AG10803 (cell line): ENCODE measurements at regions not wholly inside any gene's neighbourhood (a gene's known extent, or its start where the extent isn't known, plus 50 kb on each side); places are given as distances from the start of the nearest gene placed in this dataset.

Experiments
- DNase-seq: peaks from one replicate; pipeline ENCODE4 v3.0.0; 2010; ENCODE audit warnings: low read depth
- H3K4me3 ChIP-seq: 2 replicates; pipeline ENCODE4 v1.5.1; 2011; ENCODE audit warnings: mild to moderate bottlenecking, low read length, control low read depth
- CTCF ChIP-seq: conservative IDR thresholded peaks from 2 replicates; pipeline ENCODE4 v1.5.1; 2011; ENCODE audit warnings: mild to moderate bottlenecking, low read length, control low read depth, inconsistent platforms

GRCh38 chr6:79431537-79431933 is 105.7 kb downstream of the LCA5 start:
- TF ChIP-seq CTCF: peak; percentile 17; the same call in 1 of the 2 replicates
- no peak for DNase-seq
- H3K4me3 ChIP-seq: no peak overlapping the region

- DNase-seq: no peak
- no peak for TF ChIP-seq CTCF
- no peak overlapping the region for H3K4me3 ChIP-seq
These were observed 106.2 kb downstream of the LCA5 start for GRCh38 chr6:79430913-79431536.

- no peak for TF ChIP-seq CTCF
- no peak for DNase-seq
- no peak overlapping the region for H3K4me3 ChIP-seq
These were observed 109.5 kb downstream of the LCA5 start for GRCh38 chr6:79427721-79428120.

- DNase-seq: no peak
- no peak for TF ChIP-seq CTCF
- no peak overlapping the region for H3K4me3 ChIP-seq
These were observed 110.5 kb downstream of the LCA5 start for GRCh38 chr6:79426625-79427278.

- TF ChIP-seq CTCF: no peak
- DNase-seq: no peak
- H3K4me3 ChIP-seq: no peak overlapping the region
These were observed 111.5 kb downstream of the LCA5 start for GRCh38 chr6:79425589-79426311.

GRCh38 chr6:79423216-79423615 is 114.0 kb downstream of the LCA5 start:
- no peak for DNase-seq
- H3K4me3 ChIP-seq: no peak overlapping the region
- no peak for TF ChIP-seq CTCF
